H7 (cell line): ENCODE measurements at regions not wholly inside any gene's neighbourhood (a gene's known extent, or its start where the extent isn't known, plus 50 kb on each side); places are given as distances from the start of the nearest gene placed in this dataset.

Experiments
- DNase-seq: peaks from one replicate; pipeline ENCODE4 v3.0.0; 2012
- H3K27me3 ChIP-seq: 2 replicates; pipeline ENCODE4 v1.6.0; 2011; ENCODE audit warnings: mild to moderate bottlenecking, low read length; ENCODE audit not compliant: control insufficient read depth, insufficient read depth
- H3K36me3 ChIP-seq: replicated peaks from 2 replicates; pipeline ENCODE4 v1.5.1; 2011; ENCODE audit warnings: low read length; ENCODE audit not compliant: control insufficient read depth, insufficient read depth
- H3K4me3 ChIP-seq: 2 replicates; pipeline ENCODE4 v1.5.1; 2011; ENCODE audit warnings: low read depth, mild to moderate bottlenecking, control low read depth, low read length, moderate library complexity; ENCODE audit not compliant: insufficient read depth

DNA sequence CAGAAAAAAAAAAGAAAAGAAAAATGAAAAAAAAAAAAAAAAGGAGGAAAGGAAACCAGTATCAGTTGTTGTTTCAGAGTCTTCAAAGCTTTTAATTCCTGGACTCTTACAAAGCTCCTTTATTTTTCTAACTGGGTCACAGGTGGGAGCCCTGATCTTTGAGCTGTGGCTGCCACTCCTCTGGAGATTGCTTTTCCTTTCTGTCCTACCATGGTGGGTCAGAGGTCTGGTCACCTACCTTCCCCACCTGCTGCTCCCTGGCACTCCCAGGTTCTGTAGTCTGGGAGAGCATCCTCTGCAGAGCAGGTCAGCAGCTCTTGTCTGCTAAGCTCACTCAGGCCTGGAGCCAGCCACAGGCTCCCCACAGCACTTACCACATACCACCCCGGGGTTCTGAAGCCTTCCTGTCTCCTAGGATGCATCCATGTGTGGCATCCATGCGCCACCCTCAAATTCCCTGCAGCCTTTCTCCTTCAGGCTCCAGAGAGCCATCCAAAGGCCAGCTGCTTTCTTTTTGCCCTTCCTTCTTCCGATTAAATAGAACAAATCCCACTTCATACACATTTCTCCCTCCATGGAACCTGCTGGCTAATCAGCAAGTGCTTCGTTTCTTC is 73.2 kb upstream of the TPK1 start:
- no peaks in the 10 kb centered on the region for H3K27me3 ChIP-seq
- no peaks in the 10 kb centered on the region for H3K36me3 ChIP-seq
- DNase-seq, result no peak
- no peak overlapping the region for H3K4me3 ChIP-seq

DNA sequence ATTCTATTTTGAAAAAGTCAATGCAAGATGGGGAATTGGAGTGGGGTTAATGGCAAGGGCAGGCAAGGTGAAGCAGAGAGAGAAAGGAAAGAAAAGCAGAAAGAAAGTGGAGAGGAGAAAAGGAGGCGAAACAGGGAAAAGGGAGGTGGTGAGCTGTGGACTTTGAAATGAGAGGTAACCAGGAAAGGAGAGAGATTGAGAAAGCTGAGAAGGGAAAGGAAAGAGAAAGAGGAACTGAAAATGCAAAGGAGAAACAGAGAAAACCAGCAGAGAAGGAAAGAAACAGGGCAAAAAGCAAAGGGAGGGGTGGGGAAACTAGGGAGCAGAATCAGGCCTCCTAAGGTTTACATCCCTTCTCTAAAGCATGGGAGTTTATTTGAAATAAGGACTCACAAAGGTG is 72.5 kb upstream of the TPK1 start:
- DNase-seq, result no peak
- H3K27me3 ChIP-seq, result no peaks in the 10 kb centered on the region
- H3K36me3 ChIP-seq, result no peaks in the 10 kb centered on the region
- no peak overlapping the region for H3K4me3 ChIP-seq

DNA sequence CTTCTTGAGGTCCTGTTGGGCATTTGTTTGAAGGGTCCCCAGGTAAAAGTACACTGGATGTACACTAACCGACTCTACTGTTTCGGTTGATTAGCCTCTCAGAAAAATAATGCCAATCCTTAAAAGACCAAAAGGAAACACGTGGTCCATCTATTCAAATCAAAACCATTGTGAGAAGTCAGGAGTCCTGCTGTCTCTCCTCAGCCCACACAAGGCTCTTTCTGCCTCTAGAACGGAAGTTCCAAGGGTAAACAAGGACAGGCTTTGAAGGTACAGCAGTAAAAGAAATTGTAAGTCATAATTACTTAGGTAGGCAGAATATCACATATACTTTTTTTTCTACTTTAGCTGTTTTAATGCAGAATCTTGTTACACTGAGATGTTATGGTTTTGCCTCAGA is 71.7 kb upstream of the TPK1 start:
- no peaks in the 10 kb centered on the region for H3K36me3 ChIP-seq

DNA sequence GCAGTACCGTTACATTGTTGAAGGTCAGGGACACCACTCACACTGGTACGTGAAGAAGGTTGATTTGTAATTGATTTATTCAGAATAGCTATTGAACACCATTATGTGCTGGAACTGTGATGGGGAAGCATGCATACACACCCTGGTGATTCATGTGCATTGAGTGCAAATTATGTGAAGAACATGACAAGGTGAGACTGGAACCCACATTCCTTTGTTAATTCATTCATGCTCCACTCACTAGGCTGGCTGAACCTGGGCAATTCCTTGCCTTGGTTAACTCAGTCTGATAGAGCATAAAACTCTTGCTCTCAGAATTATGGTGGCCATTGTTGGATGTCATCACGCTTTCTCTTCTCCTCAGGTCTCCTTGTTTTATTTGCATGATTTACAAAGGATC is 67.3 kb upstream of the TPK1 start:
- H3K4me3 ChIP-seq, result no peak overlapping the region
- DNase-seq, result no peak
- H3K36me3 ChIP-seq, result no peaks in the 10 kb centered on the region
- no peaks in the 10 kb centered on the region for H3K27me3 ChIP-seq

More for the DNA sequence above, 71.7 kb upstream of the TPK1 start:
- no peaks in the 10 kb centered on the region for H3K27me3 ChIP-seq
- no peak overlapping the region for H3K4me3 ChIP-seq
- DNase-seq, result no peak

DNA sequence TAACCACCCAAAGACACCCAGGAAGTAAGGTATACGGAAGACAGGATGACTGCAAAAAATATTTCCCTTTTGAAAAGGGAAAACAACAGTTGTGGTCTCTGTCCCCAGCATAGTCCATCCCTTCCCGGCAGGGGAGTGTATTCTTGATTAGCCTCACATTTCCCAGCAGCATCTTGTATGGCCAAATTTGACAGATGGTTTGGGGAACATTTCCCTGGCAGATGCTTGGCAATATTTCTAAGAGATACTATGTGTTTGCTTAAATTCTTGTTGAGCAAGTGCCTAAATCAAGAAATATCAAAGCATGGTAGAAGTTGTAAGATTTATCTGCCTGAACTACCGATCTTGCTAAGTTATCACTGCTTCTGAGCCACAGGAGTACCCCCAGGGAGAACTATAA is 56.9 kb upstream of the TPK1 start:
- H3K4me3 ChIP-seq, result no peak overlapping the region
- no peaks in the 10 kb centered on the region for H3K36me3 ChIP-seq
- DNase-seq, result no peak
- H3K27me3 ChIP-seq, result no peaks in the 10 kb centered on the region
